HL-60 (cell line): ENCODE measurements at regions not wholly inside any gene's neighbourhood (a gene's known extent, or its start where the extent isn't known, plus 50 kb on each side); places are given as distances from the start of the nearest gene placed in this dataset.

ENCODE experiments used
- DNase-seq, 2 experiments: peaks; one replicate each; pipeline ENCODE4 v3.0.0-alpha.2; 2010 to 2020; ENCODE audit warnings: low read depth in 1 of 2, low spot score in 1 of 2
- H3K27ac ChIP-seq: fragments of 250-450 bp; sonication (Bioruptor Pico); replicated peaks from 2 replicates; pipeline ENCODE4 v1.5.1; 2020; ENCODE audit warnings: mild to moderate bottlenecking, moderate library complexity
- H3K27me3 ChIP-seq: fragments of 250-450 bp; sonication (Bioruptor Pico); 2 replicates; pipeline ENCODE4 v1.5.1; 2021; ENCODE audit warnings: mild to moderate bottlenecking, moderate library complexity; ENCODE audit not compliant: insufficient read depth, poor library complexity, severe bottlenecking
- H3K4me3 ChIP-seq: replicated peaks from 2 replicates; pipeline ENCODE4 v1.5.1; 2011; ENCODE audit warnings: mild to moderate bottlenecking, control low read depth, low read length; ENCODE audit not compliant: insufficient read depth
- CTCF ChIP-seq: IDR thresholded peaks from one replicate; pipeline ENCODE4 v1.5.1; 2011; ENCODE audit warnings: low read length, control low read depth, inconsistent platforms; ENCODE audit not compliant: insufficient read depth
- GABPA ChIP-seq: IDR thresholded peaks from 2 replicates; pipeline ENCODE4 v1.6.1; 2012; ENCODE audit warnings: low read depth
- POLR2AphosphoS5 ChIP-seq: IDR thresholded peaks from 2 replicates; pipeline ENCODE4 v1.6.1; 2012; ENCODE audit warnings: low read depth
- REST ChIP-seq: IDR thresholded peaks from 2 replicates; pipeline ENCODE4 v1.6.1; 2012; ENCODE audit warnings: low read depth; ENCODE audit not compliant: insufficient replicate concordance
- SPI1 ChIP-seq: IDR thresholded peaks from 2 replicates; pipeline ENCODE4 v1.6.1; 2012; ENCODE audit warnings: low read depth, mild to moderate bottlenecking, borderline replicate concordance

- TF ChIP-seq SPI1 = no peak
- no peak for TF ChIP-seq POLR2AphosphoS5
- no peak for TF ChIP-seq CTCF
- no peak for TF ChIP-seq GABPA
- TF ChIP-seq REST = no peak
- Histone ChIP-seq H3K27ac (no peak overlapping the region), H3K27me3 (no peaks in the 10 kb centered on the region), H3K4me3 (no peak overlapping the region)
- DNase-seq = no peak
Observed at GRCh38 chr17:13787636-13788035, 185.9 kb upstream of the HS3ST3A1 start.

GRCh38 chr17:13788385-13788784, 186.7 kb upstream of the HS3ST3A1 start:
- DNase-seq = no peak
- Histone ChIP-seq H3K27ac (no peak overlapping the region), H3K27me3 (no peaks in the 10 kb centered on the region), H3K4me3 (no peak overlapping the region)
- no peak for TF ChIP-seq POLR2AphosphoS5
- no peak for TF ChIP-seq GABPA
- TF ChIP-seq CTCF = no peak
- no peak for TF ChIP-seq SPI1
- TF ChIP-seq REST = no peak

DNA sequence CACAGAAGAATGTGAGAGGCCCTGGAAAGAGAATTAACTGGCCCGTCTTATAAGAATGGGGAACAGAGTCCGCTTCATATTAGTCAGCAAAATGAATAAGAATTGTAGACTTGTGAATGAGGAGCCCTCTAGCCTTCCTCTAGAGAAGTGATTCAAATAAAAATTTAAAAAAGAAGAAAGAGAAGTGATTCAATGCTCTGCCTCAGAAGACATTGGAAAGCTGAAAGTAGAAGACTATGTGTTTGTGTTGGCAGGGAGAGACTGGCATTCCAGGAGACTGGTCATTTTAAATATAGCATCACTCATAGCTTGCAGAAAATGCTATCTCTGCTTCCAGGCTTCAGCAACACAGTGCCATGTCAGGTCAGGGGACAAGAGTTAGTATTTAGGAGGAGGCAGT, 190.6 kb upstream of the HS3ST3A1 start:
- H3K27ac ChIP-seq = no peak overlapping the region
- TF ChIP-seq REST = no peak
- no peak for TF ChIP-seq CTCF
- TF ChIP-seq GABPA = no peak
- TF ChIP-seq POLR2AphosphoS5 = no peak
- DNase-seq = no peak

More for the DNA sequence above, 190.6 kb upstream of the HS3ST3A1 start:
- Histone ChIP-seq H3K27me3 (no peaks in the 10 kb centered on the region), H3K4me3 (no peak overlapping the region)
